Glutamatergic neuron (in vitro differentiated cells): ENCODE measurements at regions not wholly inside any gene's neighbourhood (a gene's known extent, or its start where the extent isn't known, plus 50 kb on each side); places are given as distances from the start of the nearest gene placed in this dataset.

Experiments used
- DNase-seq: peaks from one replicate; pipeline ENCODE4 v3.0.0; 2022
- H3K27ac Mint-ChIP-seq: one replicate; pipeline ENCODE4 v1.8.0; 2020; ENCODE audit warnings: mild to moderate bottlenecking, mixed read lengths, inconsistent platforms; ENCODE audit not compliant: unreplicated experiment
- H3K27me3 Mint-ChIP-seq: one replicate; pipeline ENCODE4 v1.8.0; 2020; ENCODE audit warnings: mild to moderate bottlenecking, moderate library complexity, mixed read lengths, inconsistent platforms; ENCODE audit not compliant: unreplicated experiment
- H3K36me3 Mint-ChIP-seq: one replicate; pipeline ENCODE4 v1.8.0; 2020; ENCODE audit warnings: mild to moderate bottlenecking, mixed read lengths, inconsistent platforms; ENCODE audit not compliant: unreplicated experiment
- H3K4me1 Mint-ChIP-seq: one replicate; pipeline ENCODE4 v1.8.0; 2020; ENCODE audit warnings: mild to moderate bottlenecking, low read depth, mixed read lengths, inconsistent platforms; ENCODE audit not compliant: unreplicated experiment
- H3K4me3 Mint-ChIP-seq: one replicate; pipeline ENCODE4 v1.8.0; 2020; ENCODE audit warnings: mild to moderate bottlenecking, mixed read lengths, inconsistent platforms; ENCODE audit not compliant: unreplicated experiment
- H3K9me3 Mint-ChIP-seq: one replicate; pipeline ENCODE4 v1.8.0; 2020; ENCODE audit warnings: mild to moderate bottlenecking, moderate library complexity, mixed read lengths, inconsistent platforms; ENCODE audit not compliant: unreplicated experiment
- CTCF ChIP-seq: fragments of 200-600 bp; sonication (generic); IDR thresholded peaks from one replicate; pipeline ENCODE4 v1.5.0; 2021; ENCODE audit not compliant: partially characterized antibody, unreplicated experiment

- no peak for DNase-seq
- H3K27me3 Mint-ChIP-seq = peaks cover 3% of the 10 kb centered on the region
- no peaks in the 10 kb centered on the region for H3K4me1 Mint-ChIP-seq
- H3K9me3 Mint-ChIP-seq = peaks cover 3% of the 10 kb centered on the region
- H3K36me3 Mint-ChIP-seq = peaks cover 13% of the 10 kb centered on the region
- H3K4me3 Mint-ChIP-seq = no peak overlapping the region
- no peak for TF ChIP-seq CTCF
- no peak overlapping the region for H3K27ac Mint-ChIP-seq
Measured at GRCh38 chr18:75644871-75645270, 217.4 kb upstream of the SMIM21 start.

- H3K9me3 Mint-ChIP-seq = peaks cover 4% of the 10 kb centered on the region
- no peak overlapping the region for H3K27ac Mint-ChIP-seq
- H3K4me1 Mint-ChIP-seq = peaks cover 7% of the 10 kb centered on the region
- no peak for TF ChIP-seq CTCF
- H3K4me3 Mint-ChIP-seq = no peak overlapping the region
- peaks cover 13% of the 10 kb centered on the region for H3K36me3 Mint-ChIP-seq
- DNase-seq = no peak
- peaks cover 3% of the 10 kb centered on the region for H3K27me3 Mint-ChIP-seq
Measured at GRCh38 chr18:75643083-75643482, 215.6 kb upstream of the SMIM21 start.

- no peak for DNase-seq
- Mint-ChIP-seq H3K4me3 (no peak overlapping the region), H3K27ac (no peak overlapping the region), H3K4me1 (peaks cover 10% of the 10 kb centered on the region), H3K36me3 (peaks cover 3% of the 10 kb centered on the region), H3K27me3 (no peaks in the 10 kb centered on the region), H3K9me3 (peaks cover 5% of the 10 kb centered on the region)
- TF ChIP-seq CTCF = no peak
Measured at GRCh38 chr18:75639472-75639831, 211.9 kb upstream of the SMIM21 start.

GRCh38 chr18:75638776-75639471 lies 211.4 kb upstream of the SMIM21 start:
- Mint-ChIP-seq H3K27me3 (no peaks in the 10 kb centered on the region), H3K36me3 (no peaks in the 10 kb centered on the region), H3K4me1 (peaks cover 10% of the 10 kb centered on the region), H3K9me3 (peaks cover 5% of the 10 kb centered on the region), H3K27ac (peak overlapping the region; percentile 82), H3K4me3 (peak overlapping the region; percentile 57)
- DNase-seq = peak; percentile 31
- TF ChIP-seq CTCF = no peak

GRCh38 chr18:75638223-75638775 lies 210.8 kb upstream of the SMIM21 start:
- Mint-ChIP-seq H3K4me3 (peak overlapping the region; percentile 57), H3K27ac (peak overlapping the region; percentile 82), H3K4me1 (peaks cover 10% of the 10 kb centered on the region), H3K36me3 (no peaks in the 10 kb centered on the region), H3K9me3 (peaks cover 5% of the 10 kb centered on the region), H3K27me3 (no peaks in the 10 kb centered on the region)
- TF ChIP-seq CTCF = no peak
- DNase-seq = no peak
